ENCODE measurements at regions not wholly inside any gene's neighbourhood (a gene's known extent, or its start where the extent isn't known, plus 50 kb on each side); places are given as distances from the start of the nearest gene placed in this dataset.

DNA sequence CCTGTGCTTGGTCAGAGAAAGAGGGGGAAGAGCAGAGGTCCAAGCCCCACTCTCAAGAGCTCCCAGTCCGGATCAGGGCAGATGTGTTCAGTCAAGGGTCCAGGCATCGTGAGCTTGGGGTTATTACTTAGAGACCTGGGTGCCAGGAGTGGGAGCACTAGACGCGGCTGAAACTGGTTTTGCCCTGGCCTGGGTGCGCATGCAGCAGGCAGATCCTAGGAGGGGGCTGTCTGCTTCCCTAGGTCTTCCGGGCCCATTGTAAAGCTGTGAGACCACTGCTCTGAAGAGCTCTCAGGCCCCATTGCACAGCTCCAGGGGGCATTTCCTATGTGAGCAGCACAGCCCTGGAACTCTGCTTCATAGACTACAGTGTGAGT, 204.9 kb upstream of the LINGO1 start:
- TF ChIP-seq ZNF416 (tag by site-specific recombination; IDR thresholded peaks at IDR 0.05) (no peak), ZNF169 (tag by site-specific recombination; IDR thresholded peaks at IDR 0.05) (no peak)

Measured in HEK293 (cell line).